ENCODE measurements at regions not wholly inside any gene's neighbourhood (a gene's known extent, or its start where the extent isn't known, plus 50 kb on each side); places are given as distances from the start of the nearest gene placed in this dataset.

DNA sequence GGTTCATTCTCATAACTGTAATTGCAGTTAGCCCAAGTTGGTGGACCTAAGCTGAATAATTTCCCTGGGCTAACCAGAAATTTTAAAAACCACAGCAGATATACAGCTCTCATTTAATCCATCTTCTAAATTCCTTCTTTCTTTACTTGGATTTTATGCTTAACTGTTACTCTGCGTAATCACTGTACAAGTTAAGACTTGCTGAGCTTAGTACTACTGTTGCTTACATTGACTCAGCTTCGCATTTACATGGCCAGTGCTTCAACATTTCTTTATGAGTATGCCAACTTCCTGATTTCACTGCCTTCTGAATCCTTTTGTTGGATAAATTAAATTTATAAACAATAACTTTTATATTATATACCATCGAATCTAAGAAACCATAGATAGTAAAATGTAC is 147.4 kb downstream of the SLC38A4 start:
- no peak overlapping the region for H3K4ac ChIP-seq (ENCODE audit: low read depth, low read length)
- peaks cover 2% of the 10 kb centered on the region for H3K9me3 ChIP-seq (ENCODE audit: control insufficient read depth, insufficient read depth, low read length)
- H2AK5ac ChIP-seq (ENCODE audit: low read depth, low read length): no peak overlapping the region
- no peak overlapping the region for H3K9ac ChIP-seq (ENCODE audit: low read depth, low read length)
- no peaks in the 10 kb centered on the region for H4K20me1 ChIP-seq (ENCODE audit: insufficient read depth, low read length)
- H3K36me3 ChIP-seq (ENCODE audit: control insufficient read depth, insufficient read depth, low read length): no peaks in the 10 kb centered on the region
- no peak overlapping the region for H3K4me2 ChIP-seq (ENCODE audit: low read depth, low read length)
- H3K27ac ChIP-seq (ENCODE audit: insufficient read depth, low read length): no peak overlapping the region
- peak overlapping the region; percentile 11; the same call in 1 of the 2 replicates for H2BK20ac ChIP-seq (ENCODE audit: low read depth, low read length)
- H3K9me1 ChIP-seq (ENCODE audit: insufficient read depth, low read length): peaks cover 5% of the 10 kb centered on the region
- no peak overlapping the region for H2AK9ac ChIP-seq (replicated peaks; ENCODE audit: low read depth, low read length, poor library complexity)
- no peak overlapping the region for H4K5ac ChIP-seq (ENCODE audit: low read depth, low read length)
- intact Hi-C loops (cut with micrococcal nuclease) (loop anchor here (10.0 kb wide), 1 partner anchor 554 kb away; no protein-coding TSS in a partner anchor), dilution Hi-C loops (cut with HindIII; ENCODE audit: low sequenced_read_pairs, unreplicated experiment) (no loop called here), in situ Hi-C loops (cut with MboI; ENCODE audit: low sequenced_read_pairs) (loop anchor here (5.0 to 25.0 kb wide), 3 partner anchors 259 to 516 kb away; no protein-coding TSS in a partner anchor)
- no peak; the same call in 1 of the 2 replicates for ATAC-seq (ENCODE audit: low read depth)
- H3K18ac ChIP-seq (ENCODE audit: low read depth, low read length): no peak overlapping the region
- no peak overlapping the region for H4K91ac ChIP-seq (ENCODE audit: insufficient read depth, low read depth, low read length)
- TF ChIP-seq RAD21 (IDR thresholded peaks at IDR 0.05; ENCODE audit: low read length): no peak
- no peak for TF ChIP-seq SMC3 (IDR thresholded peaks at IDR 0.05; ENCODE audit: low read depth, low read length)
- TF ChIP-seq MXI1 (IDR thresholded peaks at IDR 0.05; ENCODE audit: borderline replicate concordance, low read depth, low read length): no peak
- no peak for TF ChIP-seq POLR2A (IDR thresholded peaks at IDR 0.05; ENCODE audit: low read depth, low read length)
- TF ChIP-seq USF2 (IDR thresholded peaks at IDR 0.05; ENCODE audit: low read depth, low read length): no peak
- no peak for TF ChIP-seq CEBPB (IDR thresholded peaks at IDR 0.05; ENCODE audit: low read depth, low read length)
- TF ChIP-seq FOS (IDR thresholded peaks at IDR 0.05; ENCODE audit: low read depth, low read length): no peak
- TF ChIP-seq CHD1 (IDR thresholded peaks at IDR 0.05; ENCODE audit: low read depth, low read length): no peak
- TF ChIP-seq NFE2L2 (IDR thresholded peaks at IDR 0.05; ENCODE audit: low read depth, low read length): no peak
- WGBS, 2 experiments (ENCODE audit: extremely low coverage in 2 of 2, insufficient read length in 1 of 2): no CpG with 5 or more reads among the region's 3 CpGs
- peaks cover 3% of the 10 kb centered on the region for H3K4me1 ChIP-seq (ENCODE audit: control insufficient read depth, insufficient read depth, low read length)
- DNase-seq: peak; percentile 15
- H3K14ac ChIP-seq (replicated peaks; ENCODE audit: low read depth, low read length): no peak overlapping the region
- H3K79me1 ChIP-seq (ENCODE audit: low read depth in 1 of 2, low read length in 2 of 2): peaks cover 0 to 3% of the 10 kb centered on the region in 2 experiments; a peak in 1 of 4 replicates
- no peak overlapping the region for H3K4me3 ChIP-seq (ENCODE audit: insufficient read depth, low read depth, low read length)
- peak overlapping the region; percentile 13; the same call in 1 of the 2 replicates for H2BK120ac ChIP-seq (ENCODE audit: low read depth, low read length)
- BruUV-seq (replicated peaks): no TSS peak
- CTCF ChIA-PET: interaction anchor here (1.0 kb wide), 1 partner anchor 343 kb away, joined by 3 read pairs; no protein-coding TSS in a partner anchor
- H2BK5ac ChIP-seq (ENCODE audit: low read depth, low read length, poor library complexity, severe bottlenecking): no peak overlapping the region
- POLR2A ChIA-PET (ENCODE audit: unreplicated experiment): no interaction called here
- H2BK15ac ChIP-seq (ENCODE audit: low read depth, low read length): no peak overlapping the region
- H2AFZ ChIP-seq (replicated peaks; ENCODE audit: low read length, poor library complexity): no peak overlapping the region
- H3K23ac ChIP-seq (ENCODE audit: low read depth, low read length): no peak overlapping the region
- H3K56ac ChIP-seq (ENCODE audit: extremely low read depth, insufficient read depth, low read length): no peak overlapping the region
- H3K27me3 ChIP-seq (ENCODE audit: control insufficient read depth, insufficient read depth, low read length): no peaks in the 10 kb centered on the region
- no peak overlapping the region; a peak in 1 of 4 replicates for H4K8ac ChIP-seq (ENCODE audit: low read depth in 2 of 2, low read length in 2 of 2)

Measured in IMR-90 (cell line).